ENCODE measurements at regions not wholly inside any gene's neighbourhood (a gene's known extent, or its start where the extent isn't known, plus 50 kb on each side); places are given as distances from the start of the nearest gene placed in this dataset.

DNA sequence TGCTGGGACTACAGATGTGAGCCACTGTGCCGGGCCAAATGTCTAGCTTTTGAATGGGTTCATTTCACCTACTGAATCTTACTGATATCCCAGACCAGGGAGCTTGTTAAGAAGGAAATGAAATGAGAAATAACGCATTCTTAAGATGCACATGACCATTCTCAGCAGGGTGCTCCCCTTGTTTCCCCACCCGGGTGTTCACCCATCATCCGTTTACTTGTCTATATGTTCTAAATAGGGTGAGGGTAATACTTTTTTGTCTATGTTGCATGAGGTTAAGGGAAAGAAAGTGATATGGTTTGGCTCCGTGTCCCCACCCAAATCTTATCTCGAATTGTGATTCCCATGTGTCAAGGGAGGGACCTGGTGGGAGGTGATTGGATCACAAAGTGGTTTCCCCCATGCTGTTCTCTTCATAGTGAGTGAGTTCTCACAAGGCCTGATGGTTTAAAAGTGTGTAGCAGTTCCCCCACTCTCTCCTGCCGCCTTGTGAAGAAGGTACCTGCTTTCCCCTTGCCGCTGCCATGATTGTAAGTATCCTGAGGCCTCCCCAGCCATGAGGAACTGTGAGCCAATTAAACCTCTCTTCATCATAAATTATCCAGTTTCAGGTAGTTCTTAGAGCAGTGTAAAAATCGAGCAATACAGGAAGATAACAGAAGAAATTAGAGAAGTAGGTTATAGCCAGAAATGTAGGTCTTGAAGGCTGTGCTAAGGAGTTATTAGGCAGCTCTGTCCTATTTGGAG, 129.1 kb downstream of the DDX1 start:
- H3K4me1 Mint-ChIP-seq = peaks cover 4% of the 10 kb centered on the region; the same call in 1 of the 3 replicates
- H3K9me3 Mint-ChIP-seq = no peaks in the 10 kb centered on the region
- Histone ChIP-seq H3K79me2 (replicated peaks; ENCODE audit: insufficient read depth) (no peaks in the 10 kb centered on the region), H3F3A (replicated peaks; ENCODE audit: low read depth) (no peaks in the 10 kb centered on the region), H2AFZ (no peak overlapping the region), H3K4me2 (no peak overlapping the region), H3K9me2 (ENCODE audit: insufficient read depth) (peaks cover 12% of the 10 kb centered on the region; the same call in 1 of the 2 replicates), H4K20me1 (replicated peaks; ENCODE audit: insufficient read depth) (no peaks in the 10 kb centered on the region), H3K27me3 (ENCODE audit: insufficient read depth) (no peaks in the 10 kb centered on the region), H3K4me1 (ENCODE audit: insufficient read depth) (no peaks in the 10 kb centered on the region), H3K36me3 (ENCODE audit: insufficient read depth) (no peaks in the 10 kb centered on the region), H3K27ac (ENCODE audit: low read depth) (no peak overlapping the region), H3K4me3 (no peak overlapping the region)
- H3K36me3 Mint-ChIP-seq (ENCODE audit: low read depth) = no peaks in the 10 kb centered on the region
- H3K4me3 Mint-ChIP-seq = no peak overlapping the region
- peaks cover 4% of the 10 kb centered on the region for H3K27me3 Mint-ChIP-seq (ENCODE audit: insufficient read depth, low read depth, poor library complexity)
- ATAC-seq (no peak), DNase-seq (ENCODE audit: low spot score) (no peak)
- TF ChIP-seq, protein P1, sequence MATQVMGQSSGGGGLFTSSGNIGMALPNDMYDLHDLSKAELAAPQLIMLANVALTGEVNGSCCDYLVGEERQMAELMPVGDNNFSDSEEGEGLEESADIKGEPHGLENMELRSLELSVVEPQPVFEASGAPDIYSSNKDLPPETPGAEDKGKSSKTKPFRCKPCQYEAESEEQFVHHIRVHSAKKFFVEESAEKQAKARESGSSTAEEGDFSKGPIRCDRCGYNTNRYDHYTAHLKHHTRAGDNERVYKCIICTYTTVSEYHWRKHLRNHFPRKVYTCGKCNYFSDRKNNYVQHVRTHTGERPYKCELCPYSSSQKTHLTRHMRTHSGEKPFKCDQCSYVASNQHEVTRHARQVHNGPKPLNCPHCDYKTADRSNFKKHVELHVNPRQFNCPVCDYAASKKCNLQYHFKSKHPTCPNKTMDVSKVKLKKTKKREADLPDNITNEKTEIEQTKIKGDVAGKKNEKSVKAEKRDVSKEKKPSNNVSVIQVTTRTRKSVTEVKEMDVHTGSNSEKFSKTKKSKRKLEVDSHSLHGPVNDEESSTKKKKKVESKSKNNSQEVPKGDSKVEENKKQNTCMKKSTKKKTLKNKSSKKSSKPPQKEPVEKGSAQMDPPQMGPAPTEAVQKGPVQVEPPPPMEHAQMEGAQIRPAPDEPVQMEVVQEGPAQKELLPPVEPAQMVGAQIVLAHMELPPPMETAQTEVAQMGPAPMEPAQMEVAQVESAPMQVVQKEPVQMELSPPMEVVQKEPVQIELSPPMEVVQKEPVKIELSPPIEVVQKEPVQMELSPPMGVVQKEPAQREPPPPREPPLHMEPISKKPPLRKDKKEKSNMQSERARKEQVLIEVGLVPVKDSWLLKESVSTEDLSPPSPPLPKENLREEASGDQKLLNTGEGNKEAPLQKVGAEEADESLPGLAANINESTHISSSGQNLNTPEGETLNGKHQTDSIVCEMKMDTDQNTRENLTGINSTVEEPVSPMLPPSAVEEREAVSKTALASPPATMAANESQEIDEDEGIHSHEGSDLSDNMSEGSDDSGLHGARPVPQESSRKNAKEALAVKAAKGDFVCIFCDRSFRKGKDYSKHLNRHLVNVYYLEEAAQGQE (IDR thresholded peaks at IDR 0.05; ENCODE audit: unreplicated experiment) = no peak
- TF ChIP-seq STAT1 (IDR thresholded peaks at IDR 0.05; ENCODE audit: unreplicated experiment) (no peak), EZH2 (IDR thresholded peaks at IDR 0.05; ENCODE audit: low read depth, unreplicated experiment) (no peak), CREB1 (CRISPR knock-in tag; IDR thresholded peaks at IDR 0.05; ENCODE audit: low read depth) (no peak), POLR2AphosphoS5 (IDR thresholded peaks at IDR 0.05; ENCODE audit: low read depth) (no peak), ZNF331 (CRISPR knock-in tag; IDR thresholded peaks at IDR 0.05; ENCODE audit: low read depth) (no peak), NANOG (IDR thresholded peaks at IDR 0.05; ENCODE audit: borderline replicate concordance) (no peak)
- TF ChIP-seq, protein P2, sequence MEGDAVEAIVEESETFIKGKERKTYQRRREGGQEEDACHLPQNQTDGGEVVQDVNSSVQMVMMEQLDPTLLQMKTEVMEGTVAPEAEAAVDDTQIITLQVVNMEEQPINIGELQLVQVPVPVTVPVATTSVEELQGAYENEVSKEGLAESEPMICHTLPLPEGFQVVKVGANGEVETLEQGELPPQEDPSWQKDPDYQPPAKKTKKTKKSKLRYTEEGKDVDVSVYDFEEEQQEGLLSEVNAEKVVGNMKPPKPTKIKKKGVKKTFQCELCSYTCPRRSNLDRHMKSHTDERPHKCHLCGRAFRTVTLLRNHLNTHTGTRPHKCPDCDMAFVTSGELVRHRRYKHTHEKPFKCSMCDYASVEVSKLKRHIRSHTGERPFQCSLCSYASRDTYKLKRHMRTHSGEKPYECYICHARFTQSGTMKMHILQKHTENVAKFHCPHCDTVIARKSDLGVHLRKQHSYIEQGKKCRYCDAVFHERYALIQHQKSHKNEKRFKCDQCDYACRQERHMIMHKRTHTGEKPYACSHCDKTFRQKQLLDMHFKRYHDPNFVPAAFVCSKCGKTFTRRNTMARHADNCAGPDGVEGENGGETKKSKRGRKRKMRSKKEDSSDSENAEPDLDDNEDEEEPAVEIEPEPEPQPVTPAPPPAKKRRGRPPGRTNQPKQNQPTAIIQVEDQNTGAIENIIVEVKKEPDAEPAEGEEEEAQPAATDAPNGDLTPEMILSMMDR (conservative IDR thresholded peaks at IDR 0.05; ENCODE audit: low read depth in 2 of 2) = no peak
- TF ChIP-seq, protein P3, sequence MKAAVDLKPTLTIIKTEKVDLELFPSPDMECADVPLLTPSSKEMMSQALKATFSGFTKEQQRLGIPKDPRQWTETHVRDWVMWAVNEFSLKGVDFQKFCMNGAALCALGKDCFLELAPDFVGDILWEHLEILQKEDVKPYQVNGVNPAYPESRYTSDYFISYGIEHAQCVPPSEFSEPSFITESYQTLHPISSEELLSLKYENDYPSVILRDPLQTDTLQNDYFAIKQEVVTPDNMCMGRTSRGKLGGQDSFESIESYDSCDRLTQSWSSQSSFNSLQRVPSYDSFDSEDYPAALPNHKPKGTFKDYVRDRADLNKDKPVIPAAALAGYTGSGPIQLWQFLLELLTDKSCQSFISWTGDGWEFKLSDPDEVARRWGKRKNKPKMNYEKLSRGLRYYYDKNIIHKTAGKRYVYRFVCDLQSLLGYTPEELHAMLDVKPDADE (IDR thresholded peaks at IDR 0.05) = no peak
- H3K27ac Mint-ChIP-seq = no peak overlapping the region

Data from GM23338 (cell line).